OCI-LY7 (cell line): ENCODE measurements at regions not wholly inside any gene's neighbourhood (a gene's known extent, or its start where the extent isn't known, plus 50 kb on each side); places are given as distances from the start of the nearest gene placed in this dataset.

Experiments
- BruUV-seq: library from RNA; stranded (reverse); fragments of 400-500 nt; replicated peaks from 2 replicates; lab custom pipeline; 2021; lab: Mats Ljungman, UMichigan
- CTCF ChIA-PET: fragments of 300-600 bp; sonication (Branson Sonifier 250); formaldehyde crosslinking; loops from one replicate; lab custom pipeline; 2022; ENCODE audit warnings: antibody characterized with exemption; ENCODE audit not compliant: unreplicated experiment; lab: Charles Lee
- POLR2A ChIA-PET: fragments of 300-600 bp; sonication (Branson Sonifier 250); formaldehyde crosslinking; loops from one replicate; lab custom pipeline; 2022; ENCODE audit warnings: antibody characterized with exemption; lab: Charles Lee
- DNase-seq: peaks from one replicate; pipeline ENCODE4 v3.0.0-alpha.2; 2015; ENCODE audit warnings: low spot score
- H2AFZ ChIP-seq: fragments of 200-600 bp; sonication (generic), shearing (Covaris generic); 2 replicates; pipeline ENCODE4 v1.6.1; 2014; ENCODE audit warnings: mild to moderate bottlenecking, antibody characterized with exemption, low read length, moderate library complexity
- H3K27ac ChIP-seq: fragments of 200-600 bp; sonication (generic); 2 replicates; pipeline ENCODE4 v1.5.1; 2014; ENCODE audit warnings: mixed run types, low read depth, mild to moderate bottlenecking, moderate library complexity, low read length, inconsistent platforms; ENCODE audit not compliant: poor library complexity, severe bottlenecking
- H3K36me3 ChIP-seq: fragments of 200-600 bp; sonication (generic); 2 replicates; pipeline ENCODE4 v1.6.1; 2014; ENCODE audit warnings: mild to moderate bottlenecking, antibody characterized with exemption, low read length, moderate library complexity, mixed read lengths; ENCODE audit not compliant: insufficient read depth
- H3K4me1 ChIP-seq: fragments of 200-600 bp; sonication (generic); 2 replicates; pipeline ENCODE4 v1.5.1; 2014; ENCODE audit warnings: mild to moderate bottlenecking, low read length; ENCODE audit not compliant: insufficient read depth, poor library complexity, severe bottlenecking
- H3K4me2 ChIP-seq: fragments of 200-600 bp; sonication (generic); 2 replicates; pipeline ENCODE4 v1.6.1; 2014; ENCODE audit warnings: mild to moderate bottlenecking, low read length
- H3K4me3 ChIP-seq: fragments of 200-600 bp; sonication (generic); 2 replicates; pipeline ENCODE4 v1.5.1; 2014; ENCODE audit warnings: mild to moderate bottlenecking, low read depth, low read length; ENCODE audit not compliant: poor library complexity, severe bottlenecking
- H3K79me2 ChIP-seq: fragments of 200-600 bp; sonication (generic); 2 replicates; pipeline ENCODE4 v1.6.1; 2016; ENCODE audit warnings: low read depth, mild to moderate bottlenecking, low read length, moderate library complexity, mixed read lengths; ENCODE audit not compliant: insufficient read depth
- H3K9me2 ChIP-seq: fragments of 200-600 bp; sonication (generic); 2 replicates; pipeline ENCODE4 v1.6.1; 2016; ENCODE audit warnings: mild to moderate bottlenecking, low read length, mixed read lengths; ENCODE audit not compliant: insufficient read depth
- H3K9me3 ChIP-seq: fragments of 200-600 bp; sonication (generic); 2 replicates; pipeline ENCODE4 v1.6.1; 2014; ENCODE audit warnings: mild to moderate bottlenecking, mixed run types, low read length, mixed read lengths
- H4K20me1 ChIP-seq: fragments of 200-600 bp; sonication (generic); 2 replicates; pipeline ENCODE4 v1.6.1; 2014; ENCODE audit warnings: mild to moderate bottlenecking, antibody characterized with exemption, low read length, moderate library complexity, mixed read lengths; ENCODE audit not compliant: insufficient read depth
- EZH2phosphoT487 ChIP-seq: fragments of 200-600 bp; sonication (generic); IDR thresholded peaks from 2 replicates; pipeline ENCODE4 v1.6.1; 2018; ENCODE audit warnings: low read depth, borderline replicate concordance, mild to moderate bottlenecking, mixed run types, antibody characterized with exemption, low read length, moderate library complexity, mixed read lengths
- intact Hi-C: fragments of 100-400 bp; cut with micrococcal nuclease; formaldehyde crosslinking; loops from one replicate; pipeline ENCODE4 v1.10.0; 2022; ENCODE audit not compliant: unreplicated experiment
- TF ChIP-seq, protein P1 (sequence below): fragments of 200-600 bp; sonication (generic); conservative IDR thresholded peaks from 2 replicates; pipeline ENCODE4 v1.5.1; 2014; ENCODE audit warnings: mild to moderate bottlenecking, antibody characterized with exemption, low read length, moderate library complexity, mixed read lengths

GRCh38 chr2:221780281-221780688 lies 208.2 kb upstream of the EPHA4 start:
- Histone ChIP-seq H4K20me1 (no peaks in the 10 kb centered on the region), H3K36me3 (no peaks in the 10 kb centered on the region), H3K4me2 (no peak overlapping the region), H3K27ac (no peak overlapping the region), H3K4me3 (no peak overlapping the region), H3K9me3 (no peaks in the 10 kb centered on the region), H2AFZ (no peak overlapping the region), H3K79me2 (no peaks in the 10 kb centered on the region), H3K4me1 (no peaks in the 10 kb centered on the region), H3K9me2 (no peaks in the 10 kb centered on the region)
- BruUV-seq: no TSS peak
- ChIA-PET POLR2A (no interaction called here), CTCF (no interaction called here)
- DNase-seq: no peak
- intact Hi-C loops: no loop called here
- TF ChIP-seq, protein P1, sequence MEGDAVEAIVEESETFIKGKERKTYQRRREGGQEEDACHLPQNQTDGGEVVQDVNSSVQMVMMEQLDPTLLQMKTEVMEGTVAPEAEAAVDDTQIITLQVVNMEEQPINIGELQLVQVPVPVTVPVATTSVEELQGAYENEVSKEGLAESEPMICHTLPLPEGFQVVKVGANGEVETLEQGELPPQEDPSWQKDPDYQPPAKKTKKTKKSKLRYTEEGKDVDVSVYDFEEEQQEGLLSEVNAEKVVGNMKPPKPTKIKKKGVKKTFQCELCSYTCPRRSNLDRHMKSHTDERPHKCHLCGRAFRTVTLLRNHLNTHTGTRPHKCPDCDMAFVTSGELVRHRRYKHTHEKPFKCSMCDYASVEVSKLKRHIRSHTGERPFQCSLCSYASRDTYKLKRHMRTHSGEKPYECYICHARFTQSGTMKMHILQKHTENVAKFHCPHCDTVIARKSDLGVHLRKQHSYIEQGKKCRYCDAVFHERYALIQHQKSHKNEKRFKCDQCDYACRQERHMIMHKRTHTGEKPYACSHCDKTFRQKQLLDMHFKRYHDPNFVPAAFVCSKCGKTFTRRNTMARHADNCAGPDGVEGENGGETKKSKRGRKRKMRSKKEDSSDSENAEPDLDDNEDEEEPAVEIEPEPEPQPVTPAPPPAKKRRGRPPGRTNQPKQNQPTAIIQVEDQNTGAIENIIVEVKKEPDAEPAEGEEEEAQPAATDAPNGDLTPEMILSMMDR: no peak
- no peak for TF ChIP-seq EZH2phosphoT487

- no peak for DNase-seq
- no TSS peak for BruUV-seq
- Histone ChIP-seq H3K9me3 (no peaks in the 10 kb centered on the region), H3K27ac (no peak overlapping the region), H4K20me1 (no peaks in the 10 kb centered on the region), H3K36me3 (no peaks in the 10 kb centered on the region), H3K79me2 (no peaks in the 10 kb centered on the region), H3K4me1 (no peaks in the 10 kb centered on the region), H2AFZ (no peak overlapping the region), H3K9me2 (no peaks in the 10 kb centered on the region), H3K4me2 (no peak overlapping the region), H3K4me3 (no peak overlapping the region)
- intact Hi-C loops: no loop called here
- TF ChIP-seq EZH2phosphoT487: no peak
- TF ChIP-seq, protein P1: no peak
- ChIA-PET POLR2A (no interaction called here), CTCF (no interaction called here)
Measured at GRCh38 chr2:221779614-221780067, 207.5 kb upstream of the EPHA4 start.

DNA sequence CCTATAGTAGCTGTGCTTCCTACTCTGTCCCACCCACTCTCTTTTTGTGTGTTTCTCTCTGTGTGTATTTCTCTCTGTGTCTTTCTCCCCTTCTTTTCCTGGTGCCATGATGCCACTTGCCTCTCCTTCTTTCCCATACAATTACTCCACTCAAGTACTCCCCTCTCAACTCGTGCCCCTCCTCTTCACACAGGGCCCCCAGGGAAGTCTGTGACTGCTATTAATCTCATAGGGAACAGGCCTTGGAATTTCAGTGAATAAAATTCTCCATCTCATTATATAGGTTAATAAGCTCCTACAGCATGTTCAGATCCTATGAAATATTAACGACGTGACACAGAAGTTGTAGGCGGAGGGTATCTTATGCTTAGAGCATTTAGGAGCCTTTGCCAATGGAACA lies 205.9 kb upstream of the EPHA4 start:
- ChIA-PET CTCF (no interaction called here), POLR2A (no interaction called here)
- Histone ChIP-seq H3K79me2 (no peaks in the 10 kb centered on the region), H3K4me3 (no peak overlapping the region), H2AFZ (no peak overlapping the region), H3K4me1 (no peaks in the 10 kb centered on the region), H3K9me3 (no peaks in the 10 kb centered on the region), H4K20me1 (no peaks in the 10 kb centered on the region), H3K27ac (no peak overlapping the region), H3K36me3 (no peaks in the 10 kb centered on the region), H3K9me2 (no peaks in the 10 kb centered on the region), H3K4me2 (no peak overlapping the region)
- intact Hi-C loops: no loop called here
- TF ChIP-seq EZH2phosphoT487: no peak
- TF ChIP-seq, protein P1: no peak
- DNase-seq: no peak
- BruUV-seq: no TSS peak
